ENCODE measurements at regions not wholly inside any gene's neighbourhood (a gene's known extent, or its start where the extent isn't known, plus 50 kb on each side); places are given as distances from the start of the nearest gene placed in this dataset.

DNA sequence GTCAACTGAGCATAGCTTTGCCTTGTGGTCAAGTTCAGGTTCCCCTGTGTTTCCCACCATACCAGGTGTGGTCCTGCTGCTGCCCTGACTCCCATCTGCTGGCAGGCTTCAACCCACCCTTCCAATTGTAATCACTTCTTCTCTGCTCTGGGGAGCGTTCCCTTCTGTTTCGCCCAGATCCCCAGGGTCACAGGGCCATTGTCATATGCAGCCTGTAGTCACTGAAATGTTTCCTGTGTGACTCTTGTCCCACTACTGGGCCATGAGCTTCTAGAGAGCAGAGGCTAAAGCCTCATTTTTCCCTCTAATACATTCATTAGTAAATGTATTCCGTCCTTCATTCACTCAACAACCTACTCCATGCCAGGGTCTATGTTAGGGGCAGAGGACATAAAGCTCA is 75.0 kb upstream of the LAPTM4A start:
- DNase-seq (ENCODE audit: extremely low read depth, low read depth) = no peak
- TF ChIP-seq, protein P1, sequence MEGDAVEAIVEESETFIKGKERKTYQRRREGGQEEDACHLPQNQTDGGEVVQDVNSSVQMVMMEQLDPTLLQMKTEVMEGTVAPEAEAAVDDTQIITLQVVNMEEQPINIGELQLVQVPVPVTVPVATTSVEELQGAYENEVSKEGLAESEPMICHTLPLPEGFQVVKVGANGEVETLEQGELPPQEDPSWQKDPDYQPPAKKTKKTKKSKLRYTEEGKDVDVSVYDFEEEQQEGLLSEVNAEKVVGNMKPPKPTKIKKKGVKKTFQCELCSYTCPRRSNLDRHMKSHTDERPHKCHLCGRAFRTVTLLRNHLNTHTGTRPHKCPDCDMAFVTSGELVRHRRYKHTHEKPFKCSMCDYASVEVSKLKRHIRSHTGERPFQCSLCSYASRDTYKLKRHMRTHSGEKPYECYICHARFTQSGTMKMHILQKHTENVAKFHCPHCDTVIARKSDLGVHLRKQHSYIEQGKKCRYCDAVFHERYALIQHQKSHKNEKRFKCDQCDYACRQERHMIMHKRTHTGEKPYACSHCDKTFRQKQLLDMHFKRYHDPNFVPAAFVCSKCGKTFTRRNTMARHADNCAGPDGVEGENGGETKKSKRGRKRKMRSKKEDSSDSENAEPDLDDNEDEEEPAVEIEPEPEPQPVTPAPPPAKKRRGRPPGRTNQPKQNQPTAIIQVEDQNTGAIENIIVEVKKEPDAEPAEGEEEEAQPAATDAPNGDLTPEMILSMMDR (IDR thresholded peaks at IDR 0.05; ENCODE audit: low read depth, low read length, missing control alignments) = no peak
- H3K4me3 ChIP-seq (replicated peaks; ENCODE audit: low read depth, low read length) = no peak overlapping the region

DNA sequence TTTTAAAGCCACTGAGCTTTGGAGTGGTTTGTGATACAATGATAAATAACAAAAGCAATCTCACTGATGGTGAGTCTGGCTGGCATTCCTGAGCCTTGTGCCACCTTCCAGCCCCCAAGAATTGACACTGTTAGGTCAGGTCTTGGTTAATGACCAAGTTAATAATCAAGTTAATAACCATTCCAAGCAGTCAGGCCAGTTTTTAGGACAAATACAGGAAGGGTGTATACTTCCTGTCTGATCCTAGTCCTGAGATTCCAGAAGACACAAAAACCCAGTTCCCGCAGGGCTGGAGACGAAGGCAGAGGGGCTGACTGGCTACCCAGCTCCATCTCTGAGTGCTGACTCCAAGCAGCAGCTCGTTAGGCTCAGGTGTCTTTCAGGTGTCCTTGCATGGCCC is 74.6 kb upstream of the LAPTM4A start:
- no peak overlapping the region for H3K4me3 ChIP-seq (replicated peaks; ENCODE audit: low read depth, low read length)
- TF ChIP-seq, protein P1 (IDR thresholded peaks at IDR 0.05; ENCODE audit: low read depth, low read length, missing control alignments) = no peak
- no peak for DNase-seq (ENCODE audit: extremely low read depth, low read depth)

DNA sequence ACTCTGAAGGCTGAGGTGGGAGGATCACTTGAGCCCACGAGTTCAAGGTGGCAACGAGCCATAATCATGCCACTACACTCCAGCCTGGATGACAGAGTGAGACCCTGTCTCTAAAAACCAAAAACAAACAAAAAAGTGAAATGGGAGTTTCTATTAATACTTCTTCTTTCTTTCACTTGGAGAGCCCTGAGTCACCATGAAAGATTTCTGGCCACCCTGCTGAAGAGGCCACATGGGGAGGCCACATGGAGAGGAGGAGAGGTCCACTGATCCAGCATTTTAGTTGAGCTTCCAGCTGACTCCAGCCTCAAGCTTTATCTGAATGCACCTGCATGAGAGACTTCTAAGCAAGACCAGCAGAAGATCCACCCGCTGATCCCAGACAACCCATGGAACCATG is 74.2 kb upstream of the LAPTM4A start:
- TF ChIP-seq, protein P1 (IDR thresholded peaks at IDR 0.05; ENCODE audit: low read depth, low read length, missing control alignments) = no peak
- no peak for DNase-seq (ENCODE audit: extremely low read depth, low read depth)
- no peak overlapping the region for H3K4me3 ChIP-seq (replicated peaks; ENCODE audit: low read depth, low read length)

DNA sequence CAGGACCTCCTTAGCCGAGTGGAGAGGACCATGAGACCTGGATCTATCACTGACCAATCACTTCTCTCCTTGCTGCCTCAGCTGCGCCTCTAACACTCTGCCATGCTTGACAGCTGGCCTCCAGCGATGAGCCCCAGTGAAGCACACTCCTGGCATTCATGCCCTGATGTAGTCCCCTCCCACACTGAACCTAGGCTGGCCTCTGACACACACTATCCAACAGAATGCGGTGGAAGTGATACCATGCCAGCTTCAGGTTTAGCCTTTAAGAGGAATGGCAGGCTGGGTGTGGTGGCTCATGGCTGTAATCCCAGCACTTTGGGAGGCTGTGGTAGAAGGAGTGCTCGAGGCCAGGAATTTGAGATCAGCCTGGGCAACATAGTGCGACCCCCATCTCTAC is 73.7 kb upstream of the LAPTM4A start:
- TF ChIP-seq, protein P1 (IDR thresholded peaks at IDR 0.05; ENCODE audit: low read depth, low read length, missing control alignments) = no peak
- no peak for DNase-seq (ENCODE audit: extremely low read depth, low read depth)
- H3K4me3 ChIP-seq (replicated peaks; ENCODE audit: low read depth, low read length) = no peak overlapping the region

DNA sequence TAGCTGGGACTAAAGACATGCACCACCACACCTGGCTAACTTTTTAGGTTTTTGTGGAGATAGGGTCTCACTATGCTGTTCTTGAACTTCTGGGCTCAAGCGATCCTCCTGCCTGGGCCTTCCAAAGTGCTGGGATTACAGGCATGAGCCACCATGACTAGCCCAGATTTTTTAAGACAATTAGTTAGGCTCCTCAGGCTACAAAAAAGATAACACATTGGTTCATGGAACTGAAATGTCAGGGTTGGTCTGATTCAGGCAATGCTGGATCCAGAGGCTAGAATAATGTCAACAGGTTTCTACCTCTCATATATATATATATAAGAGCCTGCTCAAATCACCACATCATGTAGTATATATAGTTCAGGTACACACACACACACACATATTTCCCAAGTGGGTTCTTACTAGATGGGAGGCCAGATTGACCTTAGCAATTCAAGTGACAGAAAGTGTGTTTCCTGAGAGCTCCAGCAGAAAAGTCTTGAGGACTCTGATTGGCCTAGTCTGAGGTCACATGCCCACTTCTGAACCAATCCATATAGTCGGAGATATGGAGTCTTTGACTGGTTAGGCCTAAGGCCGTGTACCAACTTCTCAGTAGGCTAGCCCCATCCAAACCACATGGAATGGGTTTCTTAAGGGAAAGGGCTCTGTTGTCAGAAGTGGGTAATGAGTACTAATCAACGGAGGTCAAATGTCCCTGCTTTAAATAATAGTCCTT is 72.6 kb upstream of the LAPTM4A start:
- DNase-seq (ENCODE audit: extremely low read depth, low read depth) = no peak
- H3K4me3 ChIP-seq (replicated peaks; ENCODE audit: low read depth, low read length) = no peak overlapping the region
- TF ChIP-seq, protein P1 (IDR thresholded peaks at IDR 0.05; ENCODE audit: low read depth, low read length, missing control alignments) = no peak

DNA sequence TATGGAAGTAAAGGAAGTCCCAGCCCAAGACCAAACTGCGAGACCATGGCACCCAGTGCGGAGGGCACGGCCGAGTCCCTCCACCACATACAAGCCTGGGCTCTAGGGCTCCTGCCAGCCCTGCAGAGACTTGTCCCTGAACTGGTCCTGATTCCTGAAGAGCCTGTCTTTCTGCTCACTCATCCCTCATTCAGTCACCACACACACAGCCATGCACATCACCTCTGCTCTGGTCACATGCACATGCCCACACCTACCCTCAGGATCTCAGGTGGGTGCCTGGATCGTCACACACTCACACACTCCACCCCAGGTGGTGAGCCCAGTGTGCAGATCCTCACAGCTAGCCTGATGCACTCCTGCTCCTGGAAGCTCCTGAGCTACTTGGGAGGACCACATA is 71.4 kb upstream of the LAPTM4A start:
- TF ChIP-seq, protein P1 (IDR thresholded peaks at IDR 0.05; ENCODE audit: low read depth, low read length, missing control alignments) = no peak
- DNase-seq (ENCODE audit: extremely low read depth, low read depth) = no peak
- no peak overlapping the region for H3K4me3 ChIP-seq (replicated peaks; ENCODE audit: low read depth, low read length)

All from HFF-Myc (cell line).